Ishikawa (cell line): ENCODE measurements at regions not wholly inside any gene's neighbourhood (a gene's known extent, or its start where the extent isn't known, plus 50 kb on each side); places are given as distances from the start of the nearest gene placed in this dataset.

Source experiments
- CEBPB ChIP-seq: IDR thresholded peaks from 2 replicates; pipeline ENCODE4 v1.6.1; 2012
- EP300 ChIP-seq: IDR thresholded peaks from 2 replicates; pipeline ENCODE4 v1.6.1; 2012; ENCODE audit warnings: borderline replicate concordance
- MAX ChIP-seq: IDR thresholded peaks from 2 replicates; pipeline ENCODE4 v1.6.1; 2012
- RAD21 ChIP-seq: IDR thresholded peaks from 2 replicates; pipeline ENCODE4 v1.6.1; 2012; ENCODE audit warnings: low read depth
- REST ChIP-seq: IDR thresholded peaks from 2 replicates; pipeline ENCODE4 v1.6.1; 2012; ENCODE audit warnings: low read depth, mild to moderate bottlenecking
- TAF1 ChIP-seq: IDR thresholded peaks from 2 replicates; pipeline ENCODE4 v1.6.1; 2012; ENCODE audit warnings: low read depth, mild to moderate bottlenecking
- TEAD4 ChIP-seq: IDR thresholded peaks from 2 replicates; pipeline ENCODE4 v1.6.1; 2012
- YY1 ChIP-seq: IDR thresholded peaks from 2 replicates; pipeline ENCODE4 v1.6.1; 2012; ENCODE audit warnings: low read depth

GRCh38 chr14:85234156-85235025, 295.6 kb upstream of the FLRT2 start:
- TF ChIP-seq TEAD4 (no peak), EP300 (no peak), TAF1 (no peak), RAD21 (no peak), CEBPB (no peak), MAX (no peak), YY1 (no peak), REST (no peak)
